Loucy (cell line): ENCODE measurements at regions not wholly inside any gene's neighbourhood (a gene's known extent, or its start where the extent isn't known, plus 50 kb on each side); places are given as distances from the start of the nearest gene placed in this dataset.

Experiments used
- H2AFZ ChIP-seq: fragments of 200-600 bp; sonication (generic); 2 replicates; pipeline ENCODE4 v1.6.0; 2016; ENCODE audit warnings: antibody characterized with exemption, mild to moderate bottlenecking, low read length, moderate library complexity
- H3F3A ChIP-seq: fragments of 200-600 bp; 2 replicates; pipeline ENCODE4 v1.6.0; 2016; ENCODE audit warnings: antibody characterized with exemption, low read depth, mild to moderate bottlenecking
- H3K27me3 ChIP-seq: fragments of 200-600 bp; sonication (generic); 2 replicates; pipeline ENCODE4 v1.6.1; 2014; ENCODE audit warnings: low read length, mild to moderate bottlenecking; ENCODE audit not compliant: insufficient read depth, poor library complexity, severe bottlenecking
- H3K36me3 ChIP-seq: fragments of 200-600 bp; sonication (generic); 2 replicates; pipeline ENCODE4 v1.6.1; 2016; ENCODE audit warnings: low read length; ENCODE audit not compliant: insufficient read depth
- H3K4me1 ChIP-seq: fragments of 200-600 bp; sonication (generic); 2 replicates; pipeline ENCODE4 v1.5.1; 2014; ENCODE audit warnings: low read length, mild to moderate bottlenecking; ENCODE audit not compliant: insufficient read depth, poor library complexity, severe bottlenecking
- H3K4me2 ChIP-seq: fragments of 200-600 bp; sonication (generic); 2 replicates; pipeline ENCODE4 v1.6.0; 2014; ENCODE audit warnings: antibody characterized with exemption, low read length, low read depth, mild to moderate bottlenecking; ENCODE audit not compliant: poor library complexity, severe bottlenecking
- H3K4me3 ChIP-seq: fragments of 200-600 bp; sonication (generic); 2 replicates; pipeline ENCODE4 v1.5.1; 2014; ENCODE audit warnings: low read length, mild to moderate bottlenecking, mixed read lengths; ENCODE audit not compliant: poor library complexity, severe bottlenecking
- H3K79me2 ChIP-seq: fragments of 200-600 bp; sonication (generic); 2 replicates; pipeline ENCODE4 v1.6.1; 2014; ENCODE audit warnings: low read length; ENCODE audit not compliant: insufficient read depth
- H3K9ac ChIP-seq: fragments of 200-600 bp; sonication (generic); 2 replicates; pipeline ENCODE4 v1.6.0; 2014; ENCODE audit warnings: mild to moderate bottlenecking, low read depth, low read length, moderate library complexity; ENCODE audit not compliant: poor library complexity, severe bottlenecking
- H3K9me2 ChIP-seq: fragments of 200-600 bp; sonication (generic); replicated peaks from 2 replicates; pipeline ENCODE4 v1.6.1; 2016; ENCODE audit warnings: low read depth, low read length, mixed read lengths
- H3K9me3 ChIP-seq: fragments of 200-600 bp; sonication (generic); 2 replicates; pipeline ENCODE4 v1.6.1; 2014; ENCODE audit warnings: mild to moderate bottlenecking, antibody characterized with exemption, low read length, low read depth; ENCODE audit not compliant: insufficient read depth
- H4K20me1 ChIP-seq: fragments of 200-600 bp; sonication (generic); 2 replicates; pipeline ENCODE4 v1.6.0; 2014; ENCODE audit warnings: antibody characterized with exemption, low read length, mild to moderate bottlenecking; ENCODE audit not compliant: insufficient read depth, poor library complexity, severe bottlenecking
- EZH2phosphoT487 ChIP-seq: fragments of 200-600 bp; IDR thresholded peaks from 2 replicates; pipeline ENCODE4 v1.6.1; 2018; ENCODE audit warnings: antibody characterized with exemption, mild to moderate bottlenecking, moderate library complexity, borderline replicate concordance
- TF ChIP-seq, protein P1 (sequence below): fragments of 200-600 bp; sonication (generic); conservative IDR thresholded peaks from 2 replicates; pipeline ENCODE4 v1.5.1; 2014; ENCODE audit warnings: mild to moderate bottlenecking, antibody characterized with exemption, low read length

DNA sequence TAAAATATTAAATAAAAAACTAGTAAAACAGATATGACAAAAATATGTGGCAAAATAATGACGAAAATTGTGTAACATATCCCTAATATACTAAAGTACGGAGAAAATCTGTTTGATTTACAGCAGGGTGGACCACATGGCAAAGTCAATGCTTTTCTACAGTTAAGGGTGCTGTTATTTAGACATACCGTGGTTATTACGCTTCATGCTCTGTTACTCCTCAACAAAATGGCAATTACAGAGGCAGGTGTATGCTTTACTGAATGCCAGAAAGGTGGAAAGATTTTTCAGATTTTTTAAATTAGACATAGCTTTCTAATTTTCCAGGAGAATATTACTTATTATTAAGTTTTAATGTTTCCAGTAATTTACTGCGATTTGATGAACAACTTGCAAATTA is 343.9 kb upstream of the DPYD start:
- Histone ChIP-seq H3K4me1 (no peaks in the 10 kb centered on the region), H3K9me2 (no peaks in the 10 kb centered on the region), H3K9ac (no peak overlapping the region), H3K36me3 (no peaks in the 10 kb centered on the region), H3K27me3 (no peaks in the 10 kb centered on the region), H2AFZ (no peak overlapping the region), H3K9me3 (no peaks in the 10 kb centered on the region), H3K4me2 (no peak overlapping the region), H3K4me3 (no peak overlapping the region), H4K20me1 (no peaks in the 10 kb centered on the region), H3K79me2 (no peaks in the 10 kb centered on the region), H3F3A (no peaks in the 10 kb centered on the region)
- TF ChIP-seq EZH2phosphoT487 = no peak
- TF ChIP-seq, protein P1, sequence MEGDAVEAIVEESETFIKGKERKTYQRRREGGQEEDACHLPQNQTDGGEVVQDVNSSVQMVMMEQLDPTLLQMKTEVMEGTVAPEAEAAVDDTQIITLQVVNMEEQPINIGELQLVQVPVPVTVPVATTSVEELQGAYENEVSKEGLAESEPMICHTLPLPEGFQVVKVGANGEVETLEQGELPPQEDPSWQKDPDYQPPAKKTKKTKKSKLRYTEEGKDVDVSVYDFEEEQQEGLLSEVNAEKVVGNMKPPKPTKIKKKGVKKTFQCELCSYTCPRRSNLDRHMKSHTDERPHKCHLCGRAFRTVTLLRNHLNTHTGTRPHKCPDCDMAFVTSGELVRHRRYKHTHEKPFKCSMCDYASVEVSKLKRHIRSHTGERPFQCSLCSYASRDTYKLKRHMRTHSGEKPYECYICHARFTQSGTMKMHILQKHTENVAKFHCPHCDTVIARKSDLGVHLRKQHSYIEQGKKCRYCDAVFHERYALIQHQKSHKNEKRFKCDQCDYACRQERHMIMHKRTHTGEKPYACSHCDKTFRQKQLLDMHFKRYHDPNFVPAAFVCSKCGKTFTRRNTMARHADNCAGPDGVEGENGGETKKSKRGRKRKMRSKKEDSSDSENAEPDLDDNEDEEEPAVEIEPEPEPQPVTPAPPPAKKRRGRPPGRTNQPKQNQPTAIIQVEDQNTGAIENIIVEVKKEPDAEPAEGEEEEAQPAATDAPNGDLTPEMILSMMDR = no peak

DNA sequence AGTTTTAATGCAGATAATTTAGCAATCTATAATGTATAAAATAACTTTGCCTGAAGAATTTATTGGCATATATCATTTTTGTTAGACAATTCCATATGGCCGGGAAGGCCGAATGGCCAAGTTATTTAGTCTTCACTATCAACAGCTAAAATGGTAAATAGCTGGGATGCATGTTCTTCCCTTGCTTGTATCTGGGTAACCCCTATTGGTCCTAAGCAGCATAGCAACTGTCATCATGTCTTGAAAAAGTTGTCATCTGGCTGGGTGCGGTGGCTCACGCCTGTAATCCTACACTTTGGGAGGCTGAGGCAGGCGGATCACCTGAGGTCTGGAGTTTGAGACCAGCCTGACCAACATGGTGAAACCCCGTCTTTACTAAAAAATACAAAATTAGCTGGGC is 340.0 kb upstream of the DPYD start:
- H3K4me2 ChIP-seq = no peak overlapping the region
- H3F3A ChIP-seq = no peaks in the 10 kb centered on the region
- H3K79me2 ChIP-seq = no peaks in the 10 kb centered on the region
- no peaks in the 10 kb centered on the region for H3K9me2 ChIP-seq
- no peak overlapping the region for H2AFZ ChIP-seq
- H3K9me3 ChIP-seq = no peaks in the 10 kb centered on the region
- no peaks in the 10 kb centered on the region for H3K36me3 ChIP-seq
- H3K4me1 ChIP-seq = no peaks in the 10 kb centered on the region
- H3K4me3 ChIP-seq = no peak overlapping the region
- no peaks in the 10 kb centered on the region for H3K27me3 ChIP-seq
- TF ChIP-seq EZH2phosphoT487 = no peak
- TF ChIP-seq, protein P1 = peak; percentile 28; the same call in 1 of the 2 replicates
- H4K20me1 ChIP-seq = no peaks in the 10 kb centered on the region
- H3K9ac ChIP-seq = no peak overlapping the region

DNA sequence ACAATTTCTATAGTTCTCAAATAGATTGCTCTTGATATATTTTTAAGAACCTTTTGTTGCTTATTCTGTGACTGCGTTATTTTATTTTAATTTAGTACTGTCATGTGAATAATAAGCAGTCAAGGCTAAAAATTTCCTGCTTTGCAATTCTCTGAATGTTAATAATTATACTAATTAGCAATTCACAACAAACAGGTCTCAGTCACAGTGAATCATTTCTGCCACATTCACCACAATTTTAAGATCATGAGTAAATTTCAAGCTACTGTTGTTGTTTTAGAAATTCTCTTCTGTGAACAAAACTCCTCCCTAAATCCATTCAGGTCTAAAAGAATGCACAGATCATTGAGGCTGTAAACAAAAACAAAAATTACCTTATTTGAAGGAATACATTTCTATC is 339.6 kb upstream of the DPYD start:
- H3K9me3 ChIP-seq = no peaks in the 10 kb centered on the region
- no peaks in the 10 kb centered on the region for H3F3A ChIP-seq
- no peaks in the 10 kb centered on the region for H4K20me1 ChIP-seq
- H3K27me3 ChIP-seq = no peaks in the 10 kb centered on the region
- H3K4me3 ChIP-seq = no peak overlapping the region
- H2AFZ ChIP-seq = no peak overlapping the region
- no peak overlapping the region for H3K4me2 ChIP-seq
- H3K9ac ChIP-seq = no peak overlapping the region
- TF ChIP-seq, protein P1 = no peak
- TF ChIP-seq EZH2phosphoT487 = no peak
- H3K36me3 ChIP-seq = no peaks in the 10 kb centered on the region
- H3K4me1 ChIP-seq = no peaks in the 10 kb centered on the region
- H3K79me2 ChIP-seq = no peaks in the 10 kb centered on the region
- H3K9me2 ChIP-seq = no peaks in the 10 kb centered on the region
